K562 (cell line): ENCODE measurements at regions not wholly inside any gene's neighbourhood (a gene's known extent, or its start where the extent isn't known, plus 50 kb on each side); places are given as distances from the start of the nearest gene placed in this dataset.

ENCODE experiments used
- ATAC-seq: fragments of 200-7000 bp; cut with Tn5 transposase; 3 replicates; pipeline ENCODE4 v1.9.1; 2020; ENCODE audit warnings: moderate library complexity
- BruUV-seq: library from RNA; stranded (reverse); fragments of 400-500 nt; replicated peaks from 2 replicates; lab custom pipeline; 2021; lab: Mats Ljungman, UMichigan
- CTCF ChIA-PET: fragments of 300-600 bp; formaldehyde crosslinking; extraction: SDS; loops from one replicate; lab custom pipeline; 2021; ENCODE audit warnings: low intra/inter-chr PET ratio; lab: Yijun Ruan, JAX
- POLR2A ChIA-PET: fragments of 300-600, 350-650 bp; sonication (Branson Sonifier 250); formaldehyde crosslinking; extraction: SDS; loops from one replicate; lab custom pipeline; 2021; ENCODE audit warnings: antibody characterized with exemption, inconsistent platforms; lab: Yijun Ruan, JAX
- DNase-seq, 4 experiments: peaks; one replicate each; pipeline versions ENCODE4 v3.0.0 to v3.0.0-alpha.2; 2011 to 2018; ENCODE audit warnings: low spot score in 3 of 4, mixed read lengths in 3 of 4; ENCODE audit errors: extremely low read depth in 1 of 4
- FAIRE-seq: peaks from 2 replicates; lab custom pipeline; 2011; peaks lifted over from hg19 to GRCh38; lab: Jason Lieb, UNC
- H2AFZ ChIP-seq: 2 replicates; pipeline ENCODE4 v1.6.0; 2011; ENCODE audit warnings: low read depth, low read length, control low read depth, inconsistent platforms
- H3K27ac ChIP-seq: fragments of 200-600 bp; 3 replicates; pipeline ENCODE4 v1.8.0; 2011; ENCODE audit warnings: low read depth, mild to moderate bottlenecking, control low read depth, inconsistent platforms, low read length, moderate library complexity, mixed read lengths; ENCODE audit errors: extremely low read depth
- H3K27me3 ChIP-seq, 2 experiments: fragments of 300-600 bp in 1 of 2; 2 replicates in 1 of 2; 3 replicates in 1 of 2; pipeline versions ENCODE4 v1.6.0 to v1.8.0; 2011; ENCODE audit warnings: inconsistent platforms in 2 of 2, low read length in 2 of 2, mild to moderate bottlenecking in 1 of 2, mixed read lengths in 1 of 2, moderate library complexity in 1 of 2; ENCODE audit not compliant: control insufficient read depth in 2 of 2, insufficient read depth in 2 of 2
- H3K36me3 ChIP-seq: fragments of 300-600 bp; 3 replicates; pipeline ENCODE4 v1.8.0; 2011; ENCODE audit warnings: mild to moderate bottlenecking, low read length, inconsistent platforms; ENCODE audit not compliant: control insufficient read depth, insufficient read depth
- H3K4me1 ChIP-seq, 2 experiments: fragments of 200-600 bp in 1 of 2; replicated peaks in 1 of 2; 2 replicates in 1 of 2; 3 replicates in 1 of 2; pipeline versions ENCODE4 v1.5.1 to v1.8.0; 2011; ENCODE audit warnings: inconsistent platforms in 2 of 2, low read length in 2 of 2, mild to moderate bottlenecking in 1 of 2, mixed read lengths in 1 of 2, moderate library complexity in 1 of 2; ENCODE audit not compliant: control insufficient read depth in 2 of 2, insufficient read depth in 2 of 2
- H3K4me2 ChIP-seq: 2 replicates; pipeline ENCODE4 v1.6.1; 2011; ENCODE audit warnings: low read length, control low read depth, inconsistent platforms, mixed read lengths; ENCODE audit not compliant: insufficient read depth
- H3K4me3 ChIP-seq: fragments of 200-600 bp; sonication (generic), shearing (Covaris generic); 2 replicates; pipeline ENCODE4 v1.5.1; 2016; ENCODE audit warnings: control low read depth, inconsistent platforms
- H3K79me2 ChIP-seq: fragments of 200-600 bp; 3 replicates; pipeline ENCODE4 v1.8.0; 2011; ENCODE audit warnings: low read length, inconsistent platforms; ENCODE audit not compliant: control insufficient read depth, insufficient read depth
- H3K9ac ChIP-seq, 2 experiments: 2 replicates each; pipeline versions ENCODE4 v1.6.0 to v1.6.1; 2011; ENCODE audit warnings: low read depth in 2 of 2, low read length in 2 of 2, control low read depth in 1 of 2, inconsistent platforms in 1 of 2, mild to moderate bottlenecking in 1 of 2, mixed read lengths in 1 of 2; ENCODE audit not compliant: insufficient read depth in 1 of 2
- H3K9me1 ChIP-seq: one replicate; pipeline ENCODE4 v1.6.0; 2011; ENCODE audit warnings: inconsistent platforms, mild to moderate bottlenecking, low read length, moderate library complexity; ENCODE audit not compliant: control insufficient read depth, insufficient read depth
- H3K9me3 ChIP-seq: replicated peaks from 2 replicates; pipeline ENCODE4 v1.5.1; 2011; ENCODE audit warnings: low read depth, low read length, inconsistent platforms; ENCODE audit not compliant: control insufficient read depth, insufficient read depth
- H4K20me1 ChIP-seq: replicated peaks from 2 replicates; pipeline ENCODE4 v1.6.1; 2011; ENCODE audit warnings: low read length, inconsistent platforms, mixed read lengths; ENCODE audit not compliant: control insufficient read depth, insufficient read depth
- CREB1 ChIP-seq, 2 experiments: sonication (generic) in 1 of 2; formaldehyde crosslinking in 1 of 2; IDR thresholded peaks; 2 replicates each; pipeline versions ENCODE4 v1.6.1 to v1.8.0; 2012 to 2022; ENCODE audit warnings: inconsistent platforms in 1 of 2, mild to moderate bottlenecking in 1 of 2, missing genetic modification reagents in 1 of 2, moderate library complexity in 1 of 2
- HDAC2 ChIP-seq: fragments of 450-650 bp; IDR thresholded peaks from 2 replicates; pipeline ENCODE4 v1.6.1; 2016; ENCODE audit warnings: mild to moderate bottlenecking
- MAFK ChIP-seq: IDR thresholded peaks from 2 replicates; pipeline ENCODE4 v1.6.1; 2011; ENCODE audit warnings: low read length, improper control_type of control experiment
- MCM2 ChIP-seq: fragments of 450-650 bp; IDR thresholded peaks from 2 replicates; pipeline ENCODE4 v1.6.1; 2017; ENCODE audit warnings: low read depth, mild to moderate bottlenecking
- MYBL2 ChIP-seq, 2 experiments: fragments of 450-650 bp in 1 of 2; sonication (generic) in 1 of 2; formaldehyde crosslinking in 1 of 2; IDR thresholded peaks; 2 replicates each; pipeline versions ENCODE4 v1.6.1 to v1.8.1; 2017 to 2022; ENCODE audit warnings: borderline replicate concordance in 1 of 2, inconsistent platforms in 1 of 2, low read depth in 1 of 2, mild to moderate bottlenecking in 1 of 2, missing genetic modification reagents in 1 of 2, moderate library complexity in 1 of 2
- PHF20 ChIP-seq: fragments of 450-650 bp; IDR thresholded peaks from 2 replicates; pipeline ENCODE4 v1.6.1; 2018; ENCODE audit not compliant: partially characterized antibody
- RFX5 ChIP-seq: IDR thresholded peaks from 2 replicates; pipeline ENCODE4 v1.6.1; 2011; ENCODE audit warnings: low read depth, mild to moderate bottlenecking, improper control_type of control experiment, low read length
- SREBF2 ChIP-seq: sonication (generic); formaldehyde crosslinking; IDR thresholded peaks from 2 replicates; pipeline ENCODE4 v1.4.0; 2020; ENCODE audit warnings: mild to moderate bottlenecking, missing genetic modification reagents
- ZEB2 ChIP-seq: fragments of 450-650 bp; IDR thresholded peaks from 2 replicates; pipeline ENCODE4 v1.6.1; 2016
- ZNF696 ChIP-seq: fragments of 250-450 bp; sonication (Bioruptor Pico); conservative IDR thresholded peaks from 2 replicates; pipeline ENCODE4 v1.4.0; 2020; ENCODE audit warnings: mild to moderate bottlenecking, moderate library complexity
- WGBS: fragments of 100-300 bp; shearing (Covaris generic); methylation state at CpG from one replicate; pipeline ENCODE4 v1.1.6; 2016; ENCODE audit warnings: low coverage, mixed read lengths; ENCODE audit not compliant: insufficient coverage; ENCODE audit errors: missing lambda C conversion rate; 5-methylcytosine and 5-hydroxymethylcytosine counted together
- in situ Hi-C: fragments of 300-500 bp; cut with MboI; formaldehyde crosslinking; loops from 4 replicates; pipeline ENCODE4 v1.15.0; 2018; ENCODE audit warnings: inconsistent platforms, mixed read lengths
- intact Hi-C: fragments of 100-400 bp; cut with micrococcal nuclease; formaldehyde crosslinking; loops from 2 replicates; pipeline ENCODE4 v1.14.2; 2022
- TF ChIP-seq, protein P1 (sequence below): fragments of 450-650 bp; IDR thresholded peaks from 2 replicates; pipeline ENCODE4 v1.6.1; 2016; ENCODE audit warnings: missing biosample characterization, missing genetic modification characterization

DNA sequence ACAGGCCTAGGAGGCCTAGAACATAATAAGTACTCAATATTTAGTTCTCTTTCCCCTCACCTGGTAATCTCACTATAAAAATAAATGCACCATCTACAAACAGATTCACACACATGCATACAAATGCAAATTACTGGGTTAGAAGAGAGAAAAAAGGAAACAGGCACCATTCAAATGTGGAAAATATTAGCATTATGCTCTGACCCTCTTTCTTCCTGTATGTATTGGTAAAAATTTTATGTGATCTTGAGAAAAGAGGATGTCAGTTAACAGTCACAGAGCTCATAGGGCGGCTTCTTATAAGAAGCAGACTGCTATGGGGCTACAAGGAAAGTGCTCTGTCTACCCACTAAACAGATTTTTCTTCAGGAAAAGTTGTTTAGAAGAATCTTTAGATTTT is 565.4 kb downstream of the LMO4 start:
- DNase-seq (no peak), FAIRE-seq (no peak)
- H3K79me2 ChIP-seq, result no peaks in the 10 kb centered on the region
- H3K4me2 ChIP-seq, result no peak overlapping the region
- no peaks in the 10 kb centered on the region for H3K9me1 ChIP-seq
- intact Hi-C loops, result no loop called here
- H3K27ac ChIP-seq, result no peak overlapping the region
- WGBS, result 0% methylated on average over 1 of the region's 1 CpG
- TF ChIP-seq ZNF696 (CRISPR knock-in tag) (no peak), SREBF2 (CRISPR knock-in tag) (no peak), CREB1 (IDR thresholded peaks at IDR 0.05) (no peak), CREB1 (CRISPR knock-in tag; IDR thresholded peaks at IDR 0.05) (no peak), HDAC2 (no peak), MCM2 (no peak), PHF20 (no peak), RFX5 (no peak), MAFK (no peak), ZEB2 (no peak), MYBL2 (IDR thresholded peaks at IDR 0.05; ENCODE audit: low read depth) (no peak), MYBL2 (CRISPR knock-in tag; IDR thresholded peaks at IDR 0.05; ENCODE audit: borderline replicate concordance) (no peak)
- TF ChIP-seq, protein P1, sequence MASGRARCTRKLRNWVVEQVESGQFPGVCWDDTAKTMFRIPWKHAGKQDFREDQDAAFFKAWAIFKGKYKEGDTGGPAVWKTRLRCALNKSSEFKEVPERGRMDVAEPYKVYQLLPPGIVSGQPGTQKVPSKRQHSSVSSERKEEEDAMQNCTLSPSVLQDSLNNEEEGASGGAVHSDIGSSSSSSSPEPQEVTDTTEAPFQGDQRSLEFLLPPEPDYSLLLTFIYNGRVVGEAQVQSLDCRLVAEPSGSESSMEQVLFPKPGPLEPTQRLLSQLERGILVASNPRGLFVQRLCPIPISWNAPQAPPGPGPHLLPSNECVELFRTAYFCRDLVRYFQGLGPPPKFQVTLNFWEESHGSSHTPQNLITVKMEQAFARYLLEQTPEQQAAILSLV (tag), result no peak
- TF ChIP-seq, all 486 proteins: peak for 0
- Histone ChIP-seq H3K4me3 (no peak overlapping the region), H3K9me3 (no peaks in the 10 kb centered on the region), H3K9ac (no peak overlapping the region), H4K20me1 (no peaks in the 10 kb centered on the region), H3K27me3 (no peaks in the 10 kb centered on the region), H3K4me1 (no peaks in the 10 kb centered on the region), H2AFZ (no peak overlapping the region), H3K36me3 (no peaks in the 10 kb centered on the region)
- in situ Hi-C loops, result no loop called here
- BruUV-seq, result no TSS peak
- CTCF ChIA-PET, result no interaction called here
- POLR2A ChIA-PET, result no interaction called here
- ATAC-seq, result no peak
